ENCODE measurements at regions not wholly inside any gene's neighbourhood (a gene's known extent, or its start where the extent isn't known, plus 50 kb on each side); places are given as distances from the start of the nearest gene placed in this dataset.

- TF ChIP-seq KDM5A (IDR thresholded peaks at IDR 0.05) (no peak), PHF8 (IDR thresholded peaks at IDR 0.05; ENCODE audit: borderline replicate concordance, low read depth) (no peak), EP300 (IDR thresholded peaks at IDR 0.05) (no peak), CTCF (IDR thresholded peaks at IDR 0.05) (no peak), PBX3 (IDR thresholded peaks at IDR 0.05) (no peak), HEYL (CRISPR knock-in tag; IDR thresholded peaks at IDR 0.05) (no peak)
Observed at GRCh38 chr1:233788687-233789086, 115.8 kb upstream of the SLC35F3 start.

Measured in A549 (cell line).